HG03521 (cell line): ENCODE measurements at regions not wholly inside any gene's neighbourhood (a gene's known extent, or its start where the extent isn't known, plus 50 kb on each side); places are given as distances from the start of the nearest gene placed in this dataset.
"Not testable (repeated sequence)": the region's sequence is repeated elsewhere in the genome, so short reads cannot be mapped to it uniquely, and the experiment has no call there.

Source experiments
- ATAC-seq: cut with Tn5 transposase; IDR thresholded peaks from one replicate; pipeline ENCODE4 v1.9.1; 2021; ENCODE audit warnings: mild to moderate bottlenecking, moderate library complexity; ENCODE audit not compliant: unreplicated experiment

DNA sequence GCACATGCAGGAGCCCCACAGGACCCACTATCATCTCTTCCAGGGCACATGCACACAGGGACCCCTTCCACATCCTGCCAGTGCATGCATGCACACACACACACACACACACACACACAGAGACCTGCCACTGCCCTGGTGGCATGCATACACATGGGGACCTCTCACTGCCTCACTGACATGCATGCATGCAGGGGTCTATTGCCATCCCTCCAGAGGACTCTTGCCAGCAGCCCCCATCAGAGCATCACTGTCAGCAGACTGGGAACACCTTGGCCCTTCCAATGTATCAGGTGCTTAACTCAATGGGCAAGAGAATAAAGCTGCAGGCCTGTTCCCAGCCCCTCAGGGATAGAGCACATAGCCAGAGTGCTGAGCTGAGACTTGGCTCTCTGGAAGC is 433.6 kb upstream of the PPP1R2C start:
- ATAC-seq: no peak

DNA sequence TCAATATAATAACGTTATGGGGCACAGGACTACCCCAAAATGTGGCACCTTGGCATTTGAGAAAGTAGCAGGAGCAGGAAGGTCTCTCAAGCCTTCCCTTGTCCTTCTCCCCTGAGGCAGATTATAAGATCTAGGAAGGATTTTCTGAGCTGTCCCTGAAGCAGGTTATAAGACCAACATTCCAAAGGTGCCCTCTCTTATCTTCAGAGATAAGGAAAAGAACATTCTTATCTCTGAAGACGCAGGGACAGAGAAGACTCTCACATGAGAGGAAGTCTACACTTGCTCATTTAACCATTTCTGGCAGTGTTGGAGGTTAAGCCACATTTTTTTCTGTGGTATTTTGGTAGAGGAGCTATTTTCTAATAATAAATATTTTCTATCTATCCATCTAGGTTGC is 437.9 kb upstream of the MAOA start:
- ATAC-seq: no peak

DNA sequence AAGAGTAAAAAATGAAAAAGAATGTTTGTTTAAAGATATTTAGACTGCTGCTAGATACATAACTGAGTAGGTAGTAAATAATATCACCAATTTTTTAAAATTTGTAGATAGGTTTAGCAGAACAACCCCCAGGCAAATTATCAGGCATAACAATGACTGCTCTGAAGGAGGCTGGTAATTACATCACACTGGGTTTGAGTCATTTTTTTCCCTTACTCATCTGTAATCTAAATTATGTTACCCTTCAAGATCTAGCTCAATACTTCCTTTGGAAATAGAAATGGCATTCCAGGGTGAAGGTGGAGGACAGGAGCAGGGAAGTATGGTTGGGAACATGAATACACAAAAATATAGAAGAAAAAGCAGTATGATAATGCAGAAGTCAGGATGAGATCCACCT is 431.6 kb upstream of the MAOA start:
- no peak for ATAC-seq

DNA sequence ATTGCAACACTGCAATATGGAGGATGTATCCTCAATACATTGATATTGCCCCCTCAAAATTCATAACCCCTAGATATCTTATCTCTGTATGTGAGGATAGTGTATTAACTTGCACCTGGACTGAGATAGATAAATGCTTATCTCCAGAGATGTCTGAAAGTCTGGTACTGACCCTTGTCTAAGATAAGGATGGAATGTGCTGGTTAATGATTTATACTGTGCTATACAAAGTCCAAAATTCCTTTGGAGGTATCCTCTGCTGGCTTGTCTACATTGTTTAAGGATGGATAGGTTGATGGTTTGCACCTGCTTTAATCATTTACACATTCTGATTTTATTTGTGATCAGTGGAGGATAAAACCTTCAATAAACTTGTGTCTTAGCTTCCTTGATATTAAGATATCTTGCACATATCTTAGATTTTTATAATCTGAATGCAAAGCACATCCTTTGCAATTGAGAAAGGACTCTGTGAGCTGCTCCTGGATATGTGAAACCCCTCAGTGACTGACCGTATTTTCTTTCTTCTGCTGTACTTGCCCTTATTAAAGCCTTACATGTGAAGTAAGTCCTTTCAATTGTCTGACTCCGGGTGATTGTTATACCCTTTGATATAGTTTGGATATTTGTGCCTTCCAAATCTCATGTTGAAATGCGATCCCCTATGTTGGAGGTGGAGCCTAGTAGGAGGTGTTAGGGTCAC is 430.3 kb upstream of the MAOA start:
- no peak for ATAC-seq

DNA sequence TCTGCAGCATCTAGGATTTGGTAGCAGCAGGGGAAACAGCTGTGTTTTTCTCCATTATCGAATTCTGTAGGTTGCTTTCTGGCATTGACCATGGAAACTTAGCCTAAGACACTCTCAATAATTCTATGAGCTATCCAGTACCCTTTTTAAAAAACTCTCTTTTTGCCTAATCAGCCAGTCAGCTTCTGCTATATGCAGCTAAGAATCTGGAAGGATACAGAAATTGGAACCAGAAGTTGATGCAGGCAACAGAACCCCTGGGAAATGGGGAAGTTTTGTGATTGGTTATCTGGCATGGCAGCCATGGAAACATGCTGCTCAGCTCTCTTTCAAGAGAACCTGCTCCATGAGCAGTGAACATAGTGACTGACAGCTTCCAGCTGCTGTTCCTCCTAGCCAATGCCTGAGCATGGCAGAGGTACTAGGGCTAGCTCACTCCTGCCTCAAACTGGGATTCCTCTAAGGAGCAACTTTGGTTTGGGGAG is 417.6 kb upstream of the MAOA start:
- ATAC-seq: no peak

DNA sequence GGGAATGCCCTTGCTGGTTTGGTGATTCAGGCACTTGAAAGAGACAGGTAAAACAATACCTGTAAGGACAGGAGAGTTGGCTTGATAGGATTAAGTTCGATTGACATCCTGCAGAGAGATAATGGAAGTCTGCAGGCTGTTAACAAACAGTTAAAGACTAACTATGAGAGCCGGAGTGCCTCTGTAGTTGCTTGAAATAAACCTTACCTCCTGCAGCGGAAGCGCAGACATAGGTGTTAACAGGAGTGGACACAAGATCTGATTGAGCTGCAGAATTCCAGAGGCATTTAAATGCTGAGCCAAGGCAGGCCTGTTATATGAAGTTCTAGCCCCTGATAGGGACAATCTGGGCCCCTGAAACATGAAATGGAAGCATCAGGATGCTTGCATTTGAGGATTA is 416.7 kb upstream of the MAOA start:
- no peak for ATAC-seq

DNA sequence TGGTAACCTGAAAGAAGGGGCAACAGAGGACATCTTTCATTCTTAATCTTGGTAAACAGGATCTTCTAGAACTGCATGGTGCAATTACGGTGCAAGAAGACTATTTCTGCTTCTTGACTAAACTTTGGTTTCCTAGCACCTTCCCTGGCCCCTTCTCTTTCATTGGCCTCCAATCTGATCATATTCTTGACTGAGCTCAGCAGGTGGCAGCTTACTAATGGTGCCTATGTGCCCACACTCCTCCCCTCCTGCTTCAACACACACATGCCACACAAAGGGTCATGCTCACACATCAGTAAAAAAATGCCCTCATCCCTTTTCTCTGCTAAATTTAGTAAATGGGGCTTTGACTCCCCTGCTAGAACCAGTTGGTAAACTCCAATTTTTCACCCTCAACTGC is 400.5 kb upstream of the MAOA start:
- ATAC-seq: no peak

DNA sequence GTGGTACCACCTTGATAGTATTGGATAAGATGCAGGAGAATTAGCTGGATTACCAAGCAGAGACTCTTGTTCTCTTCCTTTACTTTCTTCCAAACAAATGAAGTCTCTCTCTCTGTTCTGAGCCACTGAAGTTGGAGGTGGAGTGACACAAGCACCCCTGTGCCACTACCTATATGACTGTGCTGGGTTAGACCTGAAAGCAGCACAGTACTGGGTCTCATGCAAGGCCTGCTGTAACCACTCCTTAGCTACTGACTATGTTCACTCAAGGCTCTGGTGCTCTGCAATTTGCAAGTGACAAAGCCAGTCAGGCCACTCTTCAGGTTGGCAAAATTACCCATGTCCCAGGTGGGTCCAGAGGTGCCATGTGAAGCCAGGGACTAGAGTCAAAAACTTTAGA is 389.6 kb upstream of the MAOA start:
- ATAC-seq: no peak

DNA sequence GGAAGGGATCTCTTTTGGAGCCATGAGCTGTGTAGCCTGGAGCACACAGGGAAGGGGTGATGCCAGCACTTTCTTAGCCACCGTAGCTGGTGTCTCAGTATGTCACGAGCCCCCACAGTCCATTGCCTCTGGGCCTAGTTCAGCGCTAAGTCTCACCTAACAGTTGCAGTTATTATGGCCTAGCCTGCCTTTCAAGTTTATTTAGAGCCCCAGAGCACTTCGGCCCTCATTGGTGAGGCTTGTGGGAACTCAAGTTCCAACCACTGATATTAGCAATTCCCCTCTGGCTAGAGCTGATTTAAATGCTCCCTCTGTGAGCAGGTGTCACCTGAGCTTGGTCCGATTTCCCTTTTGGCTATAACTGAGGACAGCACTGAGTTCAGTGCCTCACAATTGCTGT is 388.4 kb upstream of the MAOA start:
- ATAC-seq: no peak

DNA sequence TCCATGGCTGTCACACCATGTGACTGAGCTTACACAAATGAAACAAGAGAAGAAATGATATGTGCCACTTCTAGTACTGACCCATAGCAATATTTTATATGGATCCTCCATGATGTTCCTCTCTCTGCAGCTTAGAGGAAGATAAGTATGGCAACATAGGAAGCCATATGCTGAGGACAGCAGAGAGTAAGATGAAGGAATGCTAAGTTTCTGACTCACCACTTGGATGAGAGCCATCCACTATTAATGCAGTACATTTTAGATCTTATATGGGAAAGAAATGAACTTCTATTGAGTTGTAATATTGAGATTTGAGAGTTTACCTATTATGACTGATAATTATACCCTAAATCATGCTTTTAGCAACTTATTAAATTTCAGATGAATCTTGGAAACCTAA is 386.9 kb upstream of the MAOA start:
- ATAC-seq: no peak

DNA sequence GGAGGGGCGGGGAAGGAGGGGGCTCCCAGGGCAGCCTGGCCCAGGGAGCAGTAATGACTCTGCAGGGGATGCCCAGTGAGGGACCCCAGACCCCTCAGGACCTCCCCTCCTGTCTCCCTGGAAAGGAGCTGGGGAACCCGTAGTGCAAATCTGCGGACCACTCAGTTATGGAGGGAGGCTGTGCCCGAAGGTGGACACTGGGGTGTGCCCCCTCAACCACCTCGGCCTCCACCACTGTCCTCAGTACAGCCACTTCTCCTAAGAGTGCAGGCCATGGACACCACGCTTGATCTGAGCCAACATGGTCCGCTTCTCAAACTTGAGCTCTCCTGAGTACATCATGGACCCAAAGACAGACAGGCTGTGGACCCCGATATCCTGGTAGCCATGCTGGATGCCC is 378.2 kb upstream of the MAOA start:
- ATAC-seq: no peak

DNA sequence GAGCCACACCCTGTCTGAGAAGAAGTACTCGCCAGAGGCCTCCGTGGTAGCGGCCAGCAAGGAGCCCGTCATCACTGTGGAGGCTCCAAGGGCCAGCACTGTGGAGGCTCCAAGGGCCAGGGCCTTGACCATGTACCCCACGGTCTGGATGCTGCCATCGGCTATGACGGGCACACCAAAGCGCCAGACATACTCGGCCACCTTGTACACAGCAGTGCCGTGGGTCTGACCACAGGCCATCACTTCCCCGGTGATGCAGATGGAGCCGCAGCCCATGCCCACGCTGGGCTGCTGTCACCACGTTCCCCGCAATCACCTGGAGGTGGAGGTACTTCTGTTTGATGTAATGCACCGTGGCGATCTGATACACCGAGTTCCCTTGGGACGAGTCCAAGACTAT is 377.7 kb upstream of the MAOA start:
- no peak for ATAC-seq

DNA sequence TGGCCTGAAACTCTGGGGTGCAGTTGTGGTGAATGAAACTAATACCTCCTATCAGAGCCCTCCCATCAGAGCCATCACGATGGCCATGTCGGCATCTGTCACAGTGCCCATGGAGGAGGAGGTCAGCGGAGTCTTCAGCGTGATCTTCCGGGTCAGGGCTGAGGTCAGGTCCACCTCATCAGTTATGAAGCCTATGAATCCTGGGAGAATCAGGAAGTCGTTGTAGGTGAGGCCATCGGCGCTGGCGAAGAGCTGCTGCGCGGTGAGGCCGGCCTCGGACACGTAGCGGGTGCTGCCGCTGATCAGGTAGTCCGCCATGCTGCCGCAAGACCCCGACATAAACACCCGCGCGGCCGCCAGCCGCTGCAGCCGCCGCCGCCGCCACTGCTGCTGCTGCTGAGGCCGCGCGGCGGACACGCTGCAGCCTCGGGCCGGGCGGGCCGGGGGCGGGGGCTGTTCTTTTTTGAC is 376.7 kb upstream of the MAOA start:
- ATAC-seq: no peak

DNA sequence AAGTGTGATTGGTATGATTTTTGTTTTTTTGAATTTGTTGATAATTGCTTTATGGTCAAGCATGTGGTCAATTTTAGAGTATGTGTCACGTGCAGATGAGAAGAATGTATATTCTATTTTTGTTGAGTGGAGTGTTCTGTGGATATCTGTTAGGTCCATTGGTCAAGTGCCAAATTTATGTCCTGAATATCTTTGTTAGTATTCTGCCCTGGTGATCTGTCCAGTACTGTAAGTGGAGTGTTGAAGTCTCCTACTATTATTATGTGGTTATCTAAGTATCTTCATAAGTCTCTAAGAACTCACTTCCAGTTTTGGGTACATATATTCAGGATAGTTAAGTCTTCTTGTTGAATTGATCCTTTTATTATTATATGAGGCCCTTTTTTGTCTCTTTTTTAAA is 372.9 kb upstream of the MAOA start:
- no peak for ATAC-seq

DNA sequence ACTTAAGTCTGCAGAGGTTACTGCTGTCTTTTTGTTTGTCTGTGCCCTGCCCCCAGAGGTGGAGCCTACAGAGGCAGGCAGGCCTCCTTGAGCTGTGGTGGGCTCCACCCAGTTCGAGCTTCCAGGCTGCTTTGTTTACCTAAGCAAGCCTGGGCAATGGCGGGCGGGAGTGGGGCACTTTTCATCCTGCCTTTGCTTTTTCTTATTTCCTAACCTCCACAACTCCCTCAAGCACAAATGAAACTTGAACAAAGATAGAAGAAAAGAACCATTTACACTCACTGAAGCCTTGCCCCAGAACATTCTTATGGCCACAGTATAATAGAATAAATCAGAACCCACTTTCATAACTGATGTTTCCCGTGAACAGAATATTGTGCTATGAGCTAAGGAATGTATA is 344.5 kb upstream of the MAOA start:
- ATAC-seq: not testable (repeated sequence)

DNA sequence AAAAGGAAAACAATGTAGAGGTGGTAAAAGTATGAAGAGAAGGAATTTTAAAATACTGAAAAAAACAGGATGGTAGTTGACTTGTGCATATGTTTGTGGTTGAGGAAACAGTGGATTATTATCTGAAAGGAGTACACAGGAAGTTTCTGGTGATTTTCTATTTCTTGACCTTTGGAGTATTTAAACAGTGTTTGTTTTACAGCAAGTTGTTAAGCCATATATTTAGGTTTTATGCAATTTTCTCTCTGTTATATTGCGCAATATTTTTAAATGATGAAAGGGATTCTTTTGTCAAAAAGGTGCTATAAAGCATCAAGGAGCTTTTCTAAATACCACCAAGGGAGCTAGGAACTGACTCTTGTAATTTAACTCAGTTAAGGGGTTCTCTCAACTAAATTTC is 343.1 kb upstream of the MAOA start:
- ATAC-seq: no peak

DNA sequence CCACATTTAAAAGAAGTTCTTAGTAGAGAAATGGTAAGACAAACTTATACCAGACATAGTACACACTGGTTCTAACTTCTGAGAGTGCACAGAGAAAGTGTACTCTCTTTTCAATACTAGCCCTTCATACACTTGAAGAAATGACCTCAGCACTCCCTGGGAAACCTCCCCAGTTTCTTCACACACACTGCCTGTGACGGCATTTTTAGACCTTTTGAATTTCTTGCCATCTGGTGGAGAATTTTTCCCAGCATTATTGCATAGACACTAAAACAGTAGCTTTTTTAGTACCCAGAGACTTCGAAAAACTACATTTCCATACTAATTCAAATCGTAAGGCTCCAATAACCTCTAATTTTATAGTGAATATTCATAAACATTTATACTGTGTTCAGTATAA is 341.6 kb upstream of the MAOA start:
- ATAC-seq: no peak

DNA sequence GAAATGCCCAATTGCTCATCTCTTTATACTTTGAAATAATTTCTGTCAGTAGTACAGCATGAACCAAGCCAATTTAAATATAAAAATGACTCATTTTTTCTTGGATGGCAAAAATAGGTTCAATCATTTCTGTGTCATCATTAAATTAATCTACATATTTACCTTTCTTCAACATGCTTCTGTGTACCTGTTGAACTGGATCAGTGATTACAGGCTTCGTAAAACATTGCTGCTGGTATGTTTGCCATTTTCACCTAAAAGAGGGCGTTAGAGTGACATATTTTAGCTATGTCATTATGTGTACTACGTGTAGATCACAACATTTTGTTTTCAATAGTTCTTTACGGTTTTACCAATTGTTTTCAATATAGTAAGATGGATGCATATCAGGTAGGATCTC is 340.5 kb upstream of the MAOA start:
- ATAC-seq: no peak

DNA sequence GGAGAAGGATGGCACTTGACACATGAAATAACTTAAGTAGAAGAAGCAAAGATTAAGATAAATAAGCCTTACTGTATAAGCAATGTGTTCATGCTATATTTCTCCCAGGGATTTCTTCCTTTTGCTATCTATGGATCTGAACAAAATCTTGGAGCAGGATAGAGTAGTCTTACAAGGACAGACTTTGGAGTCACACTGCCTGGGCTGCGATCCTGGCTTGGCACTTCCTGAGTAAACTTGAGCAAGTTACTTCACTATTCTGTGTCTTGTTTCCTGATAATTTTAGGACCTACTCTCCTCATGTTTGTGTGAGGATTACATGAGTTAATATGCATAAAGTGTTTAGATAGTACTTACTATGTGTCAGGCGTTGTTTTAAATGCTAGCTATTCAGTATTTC is 340.0 kb upstream of the MAOA start:
- ATAC-seq: no peak

DNA sequence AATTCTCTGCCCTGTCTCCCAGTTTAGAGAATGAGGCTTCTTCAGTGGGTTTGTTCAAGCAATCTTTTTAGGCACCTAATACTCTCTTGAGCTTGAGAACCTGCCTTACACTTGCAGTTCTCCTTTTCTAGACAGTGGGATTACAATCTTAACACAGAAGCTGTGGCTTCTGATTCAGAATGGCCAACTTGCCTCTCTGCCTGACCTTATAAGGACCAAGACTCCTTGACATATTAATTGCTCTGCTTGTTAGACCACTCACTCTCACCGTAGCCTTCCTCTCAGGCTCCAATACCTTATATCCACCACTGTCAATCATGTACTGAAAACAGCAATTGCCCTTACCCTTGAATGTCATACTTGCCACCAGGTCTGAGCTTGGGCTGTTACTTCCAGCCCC is 338.7 kb upstream of the MAOA start:
- ATAC-seq: no peak

DNA sequence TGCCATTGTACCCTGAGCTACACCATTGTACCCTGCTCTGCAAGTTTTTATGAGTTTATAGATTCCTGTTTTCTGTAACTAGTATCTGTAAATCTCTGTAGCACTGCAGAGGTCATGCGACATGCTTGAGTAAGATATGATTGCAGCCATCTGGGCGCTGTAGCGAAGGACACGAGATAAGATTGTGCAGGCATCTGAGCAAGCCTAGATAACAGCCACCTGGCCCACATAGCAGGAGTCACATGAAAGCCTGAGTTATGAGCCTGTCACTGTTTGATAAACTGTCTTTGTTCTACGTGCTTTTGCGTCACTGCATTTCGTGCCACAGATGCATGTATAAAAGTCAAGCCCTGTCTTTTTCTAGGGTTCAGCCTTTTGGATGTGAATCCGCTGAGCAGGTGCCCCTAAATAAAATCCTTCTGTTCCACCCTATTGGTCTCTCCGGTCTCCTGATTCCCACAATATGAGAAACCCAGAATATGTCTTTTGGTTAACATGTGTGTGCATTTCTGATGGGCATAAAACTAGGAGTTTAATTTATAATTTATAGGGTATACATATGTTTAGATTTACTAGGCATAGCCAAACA is 327.6 kb upstream of the MAOA start:
- ATAC-seq: no peak

DNA sequence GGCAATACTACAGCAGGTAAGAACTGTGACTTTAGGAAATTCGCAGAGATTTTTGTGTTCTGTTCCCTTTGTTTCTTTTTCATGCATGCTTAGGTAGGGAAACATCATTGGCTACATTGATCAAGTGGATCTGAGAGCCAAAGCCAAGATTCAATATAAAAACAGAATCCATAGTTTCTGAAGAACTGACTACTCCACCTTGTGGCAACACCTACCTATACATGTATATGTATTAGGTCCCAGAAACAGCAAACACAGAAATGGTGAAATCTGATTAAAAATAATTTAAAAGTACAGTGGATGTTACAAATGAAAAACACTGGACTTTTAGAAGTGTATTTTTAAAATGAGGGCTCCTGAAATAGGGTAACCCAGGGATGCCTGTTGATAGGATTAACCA is 322.6 kb upstream of the MAOA start:
- no peak for ATAC-seq

DNA sequence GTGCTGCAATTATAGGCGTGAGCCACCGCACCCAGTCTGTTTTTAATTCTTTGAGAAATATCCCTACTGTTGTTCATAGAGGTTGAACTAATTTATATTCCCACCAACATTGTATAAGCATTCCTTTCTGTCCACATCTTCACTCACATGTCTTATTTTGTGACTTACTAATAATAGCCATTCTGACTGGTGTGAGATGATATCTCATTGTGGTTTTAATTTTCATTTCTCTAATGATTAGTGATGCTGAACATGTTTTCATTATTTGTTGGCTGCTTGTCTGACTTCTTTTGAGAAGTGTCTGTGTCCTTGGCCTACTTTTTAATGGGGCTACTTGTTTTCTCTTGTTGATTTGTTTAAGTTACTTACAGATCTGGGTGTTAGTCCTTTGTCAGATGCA is 310.9 kb upstream of the MAOA start:
- ATAC-seq: no peak
